ENCODE measurements at regions not wholly inside any gene's neighbourhood (a gene's known extent, or its start where the extent isn't known, plus 50 kb on each side); places are given as distances from the start of the nearest gene placed in this dataset.
"Not testable (repeated sequence)": the region's sequence is repeated elsewhere in the genome, so short reads cannot be mapped to it uniquely, and the experiment has no call there.

DNA sequence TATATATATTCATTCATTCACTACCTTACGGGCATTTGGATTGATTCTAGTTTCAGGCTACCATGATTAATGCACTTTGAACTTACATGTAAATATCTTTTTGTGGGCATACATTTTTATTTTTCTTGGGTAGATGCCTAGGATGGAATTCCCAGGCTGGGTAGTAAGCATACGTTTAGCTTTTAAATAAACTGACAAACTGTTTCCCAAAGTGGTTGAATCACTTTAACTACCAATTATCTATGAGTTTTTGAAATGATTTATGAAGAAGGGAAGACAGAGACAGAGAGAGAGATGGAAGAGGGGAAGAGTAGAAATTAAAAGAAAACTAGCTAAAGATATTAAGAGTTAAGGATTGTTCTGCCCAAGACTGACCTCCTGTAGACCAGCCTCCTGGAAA, 612.6 kb downstream of the PSAT1 start:
- Histone ChIP-seq H3K9me3 (peaks cover 0 to 6% (median 2%) of the 10 kb centered on the region in 4 donors), H3K4me3 (no peak overlapping the region), H3K36me3 (no peaks in the 10 kb centered on the region), H3K27me3 (no peaks in the 10 kb centered on the region), H3K27ac (no peak overlapping the region), H3K4me1 (no peaks in the 10 kb centered on the region)
- intact Hi-C loops (cut with DNase I; ENCODE audit: low total_unique reads): no loop called here
- no peak for TF ChIP-seq POLR2AphosphoS5 (IDR thresholded peaks at IDR 0.05)
- TF ChIP-seq, protein P1, sequence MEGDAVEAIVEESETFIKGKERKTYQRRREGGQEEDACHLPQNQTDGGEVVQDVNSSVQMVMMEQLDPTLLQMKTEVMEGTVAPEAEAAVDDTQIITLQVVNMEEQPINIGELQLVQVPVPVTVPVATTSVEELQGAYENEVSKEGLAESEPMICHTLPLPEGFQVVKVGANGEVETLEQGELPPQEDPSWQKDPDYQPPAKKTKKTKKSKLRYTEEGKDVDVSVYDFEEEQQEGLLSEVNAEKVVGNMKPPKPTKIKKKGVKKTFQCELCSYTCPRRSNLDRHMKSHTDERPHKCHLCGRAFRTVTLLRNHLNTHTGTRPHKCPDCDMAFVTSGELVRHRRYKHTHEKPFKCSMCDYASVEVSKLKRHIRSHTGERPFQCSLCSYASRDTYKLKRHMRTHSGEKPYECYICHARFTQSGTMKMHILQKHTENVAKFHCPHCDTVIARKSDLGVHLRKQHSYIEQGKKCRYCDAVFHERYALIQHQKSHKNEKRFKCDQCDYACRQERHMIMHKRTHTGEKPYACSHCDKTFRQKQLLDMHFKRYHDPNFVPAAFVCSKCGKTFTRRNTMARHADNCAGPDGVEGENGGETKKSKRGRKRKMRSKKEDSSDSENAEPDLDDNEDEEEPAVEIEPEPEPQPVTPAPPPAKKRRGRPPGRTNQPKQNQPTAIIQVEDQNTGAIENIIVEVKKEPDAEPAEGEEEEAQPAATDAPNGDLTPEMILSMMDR (IDR thresholded peaks at IDR 0.05): no peak
- no peak for TF ChIP-seq POLR2A (IDR thresholded peaks at IDR 0.05)
- no peak for TF ChIP-seq EP300 (IDR thresholded peaks at IDR 0.05)
- 70 to 83% (median 73%) methylated on average over 2 of the region's 2 CpGs for WGBS, 5 donors
- DNase-seq: no peak

DNA sequence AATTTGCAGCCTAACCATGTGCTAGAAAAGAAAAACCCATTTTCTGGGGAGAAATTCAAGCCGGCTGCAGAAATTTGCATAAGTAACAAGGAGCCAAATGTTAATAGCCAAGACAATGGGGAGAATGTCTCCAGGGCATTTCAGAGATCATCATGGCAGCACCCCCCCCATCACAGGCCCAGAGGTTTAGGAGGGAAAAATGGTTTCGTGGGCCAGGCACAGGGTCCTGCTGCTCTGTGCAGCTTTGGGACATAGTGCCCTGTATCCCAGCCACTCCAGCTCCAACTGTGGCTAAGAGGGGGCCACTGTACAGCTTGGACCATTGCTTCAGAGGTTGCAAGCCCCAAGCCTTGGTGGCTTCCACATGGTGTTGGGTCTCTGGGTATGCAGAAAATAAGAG, 620.0 kb downstream of the PSAT1 start:
- H3K4me3 ChIP-seq; H3K27me3 ChIP-seq; DNase-seq; intact Hi-C loops (cut with DNase I; ENCODE audit: low total_unique reads); H3K4me1 ChIP-seq; H3K36me3 ChIP-seq; H3K27ac ChIP-seq: not testable (repeated sequence)
- WGBS, 5 donors: 76 to 89% (median 80%) methylated on average over 2 of the region's 2 CpGs
- peaks cover 0 to 14% (median 8%) of the 10 kb centered on the region in 4 donors for H3K9me3 ChIP-seq

DNA sequence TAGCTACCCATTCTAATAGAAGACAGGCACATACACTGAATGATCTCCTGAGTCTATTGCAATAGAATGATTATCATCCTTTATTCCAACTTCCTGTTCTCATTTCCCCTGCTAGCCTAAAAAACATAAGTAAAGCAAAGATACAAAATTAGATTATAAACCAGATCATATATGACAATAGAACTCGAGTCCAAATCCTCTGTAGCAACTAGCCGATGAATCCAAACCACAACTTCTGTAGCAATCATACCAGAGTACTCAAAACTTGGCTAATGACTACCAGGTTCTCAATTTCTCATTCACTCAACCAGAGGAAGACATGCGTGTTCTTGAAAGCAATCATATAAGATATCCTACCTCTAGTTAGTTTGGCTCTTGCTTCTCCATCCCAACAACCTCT, 622.1 kb downstream of the PSAT1 start:
- Histone ChIP-seq H3K4me1 (no peaks in the 10 kb centered on the region), H3K36me3 (no peaks in the 10 kb centered on the region), H3K9me3 (peaks cover 0 to 14% (median 8%) of the 10 kb centered on the region in 4 donors), H3K4me3 (no peak overlapping the region), H3K27me3 (no peaks in the 10 kb centered on the region), H3K27ac (no peak overlapping the region)
- intact Hi-C loops (cut with DNase I; ENCODE audit: low total_unique reads): no loop called here
- 32 to 88% (median 60%) methylated on average over 3 of the region's 3 CpGs for WGBS, 5 donors
- no peak for TF ChIP-seq POLR2A (IDR thresholded peaks at IDR 0.05)
- no peak for TF ChIP-seq POLR2AphosphoS5 (IDR thresholded peaks at IDR 0.05)
- TF ChIP-seq EP300 (IDR thresholded peaks at IDR 0.05): no peak
- TF ChIP-seq, protein P1 (IDR thresholded peaks at IDR 0.05): no peak
- no peak for DNase-seq

DNA sequence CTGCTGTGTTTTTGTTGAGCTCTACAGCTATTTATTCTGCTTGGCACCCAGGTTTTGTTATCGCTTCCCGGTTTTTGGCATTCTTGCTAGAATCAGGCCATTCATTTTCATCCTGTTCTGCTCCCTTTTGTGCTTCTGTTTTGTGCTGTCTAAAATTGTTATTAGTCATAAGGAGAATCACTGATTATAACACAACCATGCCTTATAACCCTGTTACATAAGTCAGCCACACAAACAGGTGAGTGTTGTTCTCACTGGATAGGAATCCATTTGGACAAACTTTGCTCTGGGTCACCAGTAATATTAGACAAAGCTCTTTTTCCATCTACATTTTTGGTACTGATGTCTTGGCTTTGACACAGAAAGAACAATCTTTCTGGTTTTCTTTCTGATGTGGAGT, 622.8 kb downstream of the PSAT1 start:
- peaks cover 0 to 14% (median 8%) of the 10 kb centered on the region in 4 donors for H3K9me3 ChIP-seq
- no peak overlapping the region for H3K4me3 ChIP-seq
- no peaks in the 10 kb centered on the region for H3K36me3 ChIP-seq
- no peak for DNase-seq
- H3K27ac ChIP-seq: no peak overlapping the region
- intact Hi-C loops (cut with DNase I; ENCODE audit: low total_unique reads): no loop called here
- TF ChIP-seq, protein P1 (IDR thresholded peaks at IDR 0.05): no peak
- TF ChIP-seq EP300 (IDR thresholded peaks at IDR 0.05) (no peak), POLR2A (IDR thresholded peaks at IDR 0.05) (no peak), POLR2AphosphoS5 (IDR thresholded peaks at IDR 0.05) (no peak)
- 86 to 98% (median 89%) methylated on average over 2 of the region's 2 CpGs for WGBS, 5 donors
- no peaks in the 10 kb centered on the region for H3K27me3 ChIP-seq
- no peaks in the 10 kb centered on the region for H3K4me1 ChIP-seq

DNA sequence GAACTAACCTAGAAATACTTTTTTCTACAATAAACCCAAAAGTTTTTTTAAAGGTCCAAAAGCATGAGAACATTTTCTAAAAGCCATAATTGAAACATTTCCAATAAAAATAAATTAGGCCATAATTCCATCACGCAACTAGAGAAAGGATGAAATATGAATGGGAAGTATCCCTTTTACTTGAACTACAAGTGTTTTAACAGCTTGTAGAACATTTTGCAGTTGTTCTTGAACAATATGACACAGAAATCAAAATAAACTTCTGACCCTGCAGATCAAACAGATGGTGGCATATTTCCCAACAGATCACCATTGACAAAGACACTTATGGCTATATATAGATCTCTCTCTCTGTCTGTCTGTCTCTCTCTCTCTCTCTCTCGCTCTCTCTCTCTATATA, 624.4 kb downstream of the PSAT1 start:
- Histone ChIP-seq H3K4me1 (no peaks in the 10 kb centered on the region), H3K9me3 (peaks cover 0 to 14% (median 8%) of the 10 kb centered on the region in 4 donors), H3K27ac (no peak overlapping the region), H3K36me3 (no peaks in the 10 kb centered on the region), H3K27me3 (no peaks in the 10 kb centered on the region), H3K4me3 (no peak overlapping the region)
- TF ChIP-seq, protein P1 (IDR thresholded peaks at IDR 0.05): no peak
- no peak for TF ChIP-seq POLR2A (IDR thresholded peaks at IDR 0.05)
- WGBS, 5 donors: 68 to 83% (median 74%) methylated on average over 1 to 2 of the region's 2 CpGs
- intact Hi-C loops (cut with DNase I; ENCODE audit: low total_unique reads): no loop called here
- no peak for DNase-seq

Measured in stomach (tissue), 8 donors.